Stomach (tissue), 8 donors: ENCODE measurements at regions not wholly inside any gene's neighbourhood (a gene's known extent, or its start where the extent isn't known, plus 50 kb on each side); places are given as distances from the start of the nearest gene placed in this dataset.
A peak's percentile ranks its signal among the peaks of the same experiment; 100 is the strongest.

Source experiments
- DNase-seq, 2 donors: peaks; one replicate each; pipeline versions ENCODE4 v3.0.0 to v3.0.0-alpha.2; 2013 to 2019
- H3K27ac ChIP-seq, 5 donors: fragments of 200-600 bp in 4 of 5; sonication (generic) in 4 of 5; one replicate each; pipeline ENCODE4 v1.5.1; 2013 to 2019; ENCODE audit warnings: mild to moderate bottlenecking in 1 of 5, moderate library complexity in 1 of 5
- H3K27me3 ChIP-seq, 3 donors: fragments of 200-600 bp; sonication (generic); one replicate each; pipeline ENCODE4 v1.5.1; 2017 to 2019; ENCODE audit warnings: mixed run types in 1 of 3
- H3K36me3 ChIP-seq, 4 donors: fragments of 200-600 bp; sonication (generic); 1 replicate in 3 of 4; 2 replicates in 1 of 4; pipeline ENCODE4 v1.5.1; 2016 to 2019
- H3K4me1 ChIP-seq, 4 donors: fragments of 200-600 bp; sonication (generic); one replicate each; pipeline ENCODE4 v1.5.1; 2016 to 2019
- H3K4me3 ChIP-seq, 4 donors: fragments of 200-600 bp; sonication (generic) in 3 of 4; one replicate each; pipeline ENCODE4 v1.5.1; 2016 to 2019; ENCODE audit warnings: mild to moderate bottlenecking in 1 of 4
- H3K9me3 ChIP-seq, 4 donors: fragments of 200-600 bp; sonication (generic); one replicate each; pipeline ENCODE4 v1.5.1; 2016 to 2019
- CTCF ChIP-seq, 7 experiments: fragments of 450-650 bp in 4 of 7; fragments of 200-600 bp in 3 of 7; sonication (generic) in 3 of 7; IDR thresholded peaks; one replicate each; pipeline ENCODE4 v1.5.1; 2016 to 2019; ENCODE audit warnings: antibody characterized with exemption in 7 of 7, control low read depth in 2 of 7, mild to moderate bottlenecking in 1 of 7
- EP300 ChIP-seq: sonication (generic); formaldehyde crosslinking; IDR thresholded peaks from one replicate; pipeline ENCODE4 v1.6.1; 2017; ENCODE audit warnings: antibody characterized with exemption
- POLR2A ChIP-seq, 4 donors: fragments of 450-650 bp; IDR thresholded peaks; one replicate each; pipeline ENCODE4 v1.6.1; 2016; ENCODE audit warnings: antibody characterized with exemption in 4 of 4, control low read depth in 2 of 4, mild to moderate bottlenecking in 1 of 4, moderate library complexity in 1 of 4
- POLR2AphosphoS5 ChIP-seq, 3 donors: sonication (generic); formaldehyde crosslinking; IDR thresholded peaks; one replicate each; pipeline ENCODE4 v1.6.1; 2016; ENCODE audit warnings: antibody characterized with exemption in 3 of 3
- WGBS, 5 donors: extraction: QIAGEN DNeasy Blood & Tissue Kit in 3 of 5; methylation state at CpG; one replicate each; pipeline versions ENCODE4 v1.1.5 to v1.1.7; 2013 to 2018; 5-methylcytosine and 5-hydroxymethylcytosine counted together
- intact Hi-C: fragments of 100-400 bp; cut with DNase I; formaldehyde crosslinking; loops from one replicate; pipeline ENCODE4 v1.15.1; 2023; ENCODE audit warnings: low total_unique reads
- donor health status: healthy with polysubstance abuse.
- donor health status: Bipolar disorder and iron deficiency.
- donor health status: healthy.

DNA sequence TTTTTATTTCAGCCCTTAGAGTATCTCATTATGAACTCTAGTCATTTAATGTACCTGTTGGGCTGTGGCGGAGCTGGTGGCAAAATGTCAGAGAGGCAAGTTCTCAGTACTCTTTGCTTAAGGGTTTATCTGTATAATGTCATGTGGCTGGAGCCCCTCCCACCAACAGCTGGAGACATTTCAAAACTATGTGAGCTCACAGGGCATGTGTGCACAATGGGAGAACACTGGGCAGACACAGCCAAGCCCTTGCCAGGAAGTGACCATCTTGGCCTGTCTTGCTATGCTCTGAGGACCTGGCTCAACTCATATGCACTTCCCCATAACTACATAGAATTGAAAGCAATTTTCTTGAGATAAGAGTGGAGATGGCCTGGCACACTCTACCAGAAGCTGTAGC, 296.4 kb downstream of the PTPRU start:
- 22 to 67% (median 62%) methylated on average over 1 of the region's 1 CpG for WGBS, 5 donors
- Histone ChIP-seq H3K4me1 (no peaks in the 10 kb centered on the region), H3K27me3 (peaks cover 0 to 12% (median 0%) of the 10 kb centered on the region in 3 donors), H3K4me3 (no peak overlapping the region), H3K9me3 (peaks cover 0 to 27% (median 15%) of the 10 kb centered on the region in 4 donors), H3K27ac (no peak overlapping the region), H3K36me3 (no peaks in the 10 kb centered on the region)
- no peak for TF ChIP-seq CTCF (IDR thresholded peaks at IDR 0.05)
- TF ChIP-seq EP300 = no peak
- TF ChIP-seq POLR2AphosphoS5 (IDR thresholded peaks at IDR 0.05) = no peak
- DNase-seq = peak; percentile 16 to 46
- intact Hi-C loops = no loop called here

DNA sequence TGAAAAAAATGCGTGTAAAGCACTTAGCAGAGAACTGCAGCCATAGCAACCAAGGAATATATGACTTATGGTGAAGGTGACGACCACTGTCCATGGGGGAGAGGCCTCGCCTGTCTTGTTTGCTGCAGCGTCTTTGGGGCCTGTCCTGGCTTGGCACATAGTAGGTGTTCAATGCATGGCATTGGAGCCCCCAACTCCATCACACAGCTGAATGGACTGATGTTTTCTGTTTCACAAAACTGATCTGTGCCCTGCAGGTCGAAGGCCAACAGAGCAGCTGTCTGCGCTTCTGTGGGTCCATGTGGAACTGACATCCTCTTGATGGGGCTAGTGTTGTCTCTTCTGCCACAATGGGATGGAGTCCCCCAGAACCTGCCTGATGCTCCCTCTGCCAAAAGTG, 296.0 kb downstream of the PTPRU start:
- Histone ChIP-seq H3K9me3 (peaks cover 0 to 27% (median 15%) of the 10 kb centered on the region in 4 donors), H3K27ac (no peak overlapping the region), H3K36me3 (no peaks in the 10 kb centered on the region), H3K4me3 (no peak overlapping the region), H3K27me3 (peaks cover 0 to 17% (median 0%) of the 10 kb centered on the region in 3 donors), H3K4me1 (no peaks in the 10 kb centered on the region)
- TF ChIP-seq EP300 (no peak), POLR2A (IDR thresholded peaks at IDR 0.05) (no peak), CTCF (IDR thresholded peaks at IDR 0.05) (no peak), POLR2AphosphoS5 (IDR thresholded peaks at IDR 0.05) (no peak)
- DNase-seq = peak in 1 of 2 donors; percentile 13
- intact Hi-C loops = no loop called here
- 47 to 89% (median 67%) methylated on average over 6 of the region's 6 CpGs for WGBS, 5 donors

GRCh38 chr1:29531596-29531995, 295.3 kb downstream of the PTPRU start:
- Histone ChIP-seq H3K36me3 (no peaks in the 10 kb centered on the region), H3K27me3 (peaks cover 0 to 24% (median 6%) of the 10 kb centered on the region in 3 donors), H3K4me3 (no peak overlapping the region), H3K27ac (no peak overlapping the region), H3K9me3 (peaks cover 0 to 27% (median 15%) of the 10 kb centered on the region in 4 donors), H3K4me1 (no peaks in the 10 kb centered on the region)
- no peak for DNase-seq
- intact Hi-C loops = no loop called here
- WGBS, 5 donors = 67 to 78% (median 71%) methylated on average over 2 of the region's 2 CpGs
- no peak for TF ChIP-seq CTCF (IDR thresholded peaks at IDR 0.05)
- TF ChIP-seq EP300 = no peak
- no peak for TF ChIP-seq POLR2AphosphoS5 (IDR thresholded peaks at IDR 0.05)
- no peak for TF ChIP-seq POLR2A (IDR thresholded peaks at IDR 0.05)

- no peak overlapping the region for H3K4me3 ChIP-seq
- H3K27ac ChIP-seq = no peak overlapping the region
- H3K27me3 ChIP-seq = peaks cover 0 to 32% (median 9%) of the 10 kb centered on the region in 3 donors
- no peaks in the 10 kb centered on the region for H3K36me3 ChIP-seq
- no peak for TF ChIP-seq POLR2A (IDR thresholded peaks at IDR 0.05)
- no peak for TF ChIP-seq POLR2AphosphoS5 (IDR thresholded peaks at IDR 0.05)
- no peak for TF ChIP-seq EP300
- no peak for TF ChIP-seq CTCF (IDR thresholded peaks at IDR 0.05)
- H3K4me1 ChIP-seq = no peaks in the 10 kb centered on the region
- WGBS, 5 donors = 68 to 95% (median 76%) methylated on average over 1 of the region's 1 CpG
- intact Hi-C loops = no loop called here
- no peak for DNase-seq
- peaks cover 0 to 27% (median 15%) of the 10 kb centered on the region in 4 donors for H3K9me3 ChIP-seq
These were observed 293.5 kb downstream of the PTPRU start for GRCh38 chr1:29529677-29530278.
